Nephron progenitor cell (in vitro differentiated cells): ENCODE measurements at regions not wholly inside any gene's neighbourhood (a gene's known extent, or its start where the extent isn't known, plus 50 kb on each side); places are given as distances from the start of the nearest gene placed in this dataset.
A peak's percentile ranks its signal among the peaks of the same experiment; 100 is the strongest.

Experiments
- DNase-seq: peaks from one replicate; pipeline ENCODE4 v3.0.0; 2021
- H3K27ac Mint-ChIP-seq: 2 replicates; pipeline ENCODE4 v1.8.0; 2021; ENCODE audit warnings: mild to moderate bottlenecking, moderate library complexity, mixed read lengths
- H3K27me3 Mint-ChIP-seq: 2 replicates; pipeline ENCODE4 v1.8.0; 2021; ENCODE audit warnings: mild to moderate bottlenecking, low read depth, mixed read lengths; ENCODE audit not compliant: poor library complexity
- H3K36me3 Mint-ChIP-seq: 2 replicates; pipeline ENCODE4 v1.8.0; 2021; ENCODE audit warnings: low read depth, mixed read lengths
- H3K4me1 Mint-ChIP-seq: 2 replicates; pipeline ENCODE4 v1.8.0; 2021; ENCODE audit warnings: mixed read lengths
- H3K4me3 Mint-ChIP-seq: 2 replicates; pipeline ENCODE4 v1.8.0; 2021; ENCODE audit warnings: mild to moderate bottlenecking, moderate library complexity, mixed read lengths
- H3K9me3 Mint-ChIP-seq: 2 replicates; pipeline ENCODE4 v1.8.0; 2021; ENCODE audit warnings: mild to moderate bottlenecking, moderate library complexity, mixed read lengths
- CTCF ChIP-seq: fragments of 200-600 bp; sonication (generic); IDR thresholded peaks from 2 replicates; pipeline ENCODE4 v1.5.0; 2021; ENCODE audit warnings: antibody characterized with exemption

- DNase-seq, result no peak
- Mint-ChIP-seq H3K27me3 (no peaks in the 10 kb centered on the region), H3K4me3 (no peak overlapping the region), H3K9me3 (peaks cover 7% of the 10 kb centered on the region), H3K27ac (no peak overlapping the region), H3K4me1 (no peaks in the 10 kb centered on the region), H3K36me3 (no peaks in the 10 kb centered on the region)
- no peak for TF ChIP-seq CTCF
Observed at GRCh38 chr20:12673352-12673751, 335.4 kb upstream of the SPTLC3 start.

- Mint-ChIP-seq H3K4me3 (no peak overlapping the region), H3K27ac (no peak overlapping the region), H3K36me3 (no peaks in the 10 kb centered on the region), H3K4me1 (no peaks in the 10 kb centered on the region), H3K9me3 (no peaks in the 10 kb centered on the region), H3K27me3 (no peaks in the 10 kb centered on the region)
- TF ChIP-seq CTCF, result no peak
- no peak for DNase-seq
Observed at GRCh38 chr20:12677925-12678324, 330.8 kb upstream of the SPTLC3 start.

GRCh38 chr20:12679447-12679846 lies 329.3 kb upstream of the SPTLC3 start:
- Mint-ChIP-seq H3K27ac (no peak overlapping the region), H3K27me3 (no peaks in the 10 kb centered on the region), H3K4me1 (no peaks in the 10 kb centered on the region), H3K36me3 (no peaks in the 10 kb centered on the region), H3K9me3 (no peaks in the 10 kb centered on the region), H3K4me3 (no peak overlapping the region)
- TF ChIP-seq CTCF, result no peak
- no peak for DNase-seq

- no peak for TF ChIP-seq CTCF
- H3K4me3 Mint-ChIP-seq, result no peak overlapping the region
- H3K4me1 Mint-ChIP-seq, result no peaks in the 10 kb centered on the region
- H3K9me3 Mint-ChIP-seq, result no peaks in the 10 kb centered on the region
- no peak for DNase-seq
- peak overlapping the region; percentile 88 for H3K27ac Mint-ChIP-seq
- no peaks in the 10 kb centered on the region for H3K36me3 Mint-ChIP-seq
- no peaks in the 10 kb centered on the region for H3K27me3 Mint-ChIP-seq
Observed at GRCh38 chr20:12682613-12683012, 326.2 kb upstream of the SPTLC3 start.

- H3K4me3 Mint-ChIP-seq, result no peak overlapping the region
- no peak for TF ChIP-seq CTCF
- peaks cover 12% of the 10 kb centered on the region for H3K9me3 Mint-ChIP-seq
- H3K36me3 Mint-ChIP-seq, result no peaks in the 10 kb centered on the region
- DNase-seq, result no peak
- H3K4me1 Mint-ChIP-seq, result no peaks in the 10 kb centered on the region
- H3K27me3 Mint-ChIP-seq, result no peaks in the 10 kb centered on the region
- H3K27ac Mint-ChIP-seq, result no peak overlapping the region
Observed at GRCh38 chr20:12687476-12687875, 321.3 kb upstream of the SPTLC3 start.

- TF ChIP-seq CTCF, result no peak
- H3K36me3 Mint-ChIP-seq, result no peaks in the 10 kb centered on the region
- no peak overlapping the region for H3K4me3 Mint-ChIP-seq
- H3K27ac Mint-ChIP-seq, result no peak overlapping the region
- H3K9me3 Mint-ChIP-seq, result peaks cover 5% of the 10 kb centered on the region
- peaks cover 4% of the 10 kb centered on the region for H3K4me1 Mint-ChIP-seq
- no peak for DNase-seq
- peaks cover 4% of the 10 kb centered on the region for H3K27me3 Mint-ChIP-seq
Observed at GRCh38 chr20:12695937-12696336, 312.8 kb upstream of the SPTLC3 start.
